ENCODE measurements at regions not wholly inside any gene's neighbourhood (a gene's known extent, or its start where the extent isn't known, plus 50 kb on each side); places are given as distances from the start of the nearest gene placed in this dataset.

DNA sequence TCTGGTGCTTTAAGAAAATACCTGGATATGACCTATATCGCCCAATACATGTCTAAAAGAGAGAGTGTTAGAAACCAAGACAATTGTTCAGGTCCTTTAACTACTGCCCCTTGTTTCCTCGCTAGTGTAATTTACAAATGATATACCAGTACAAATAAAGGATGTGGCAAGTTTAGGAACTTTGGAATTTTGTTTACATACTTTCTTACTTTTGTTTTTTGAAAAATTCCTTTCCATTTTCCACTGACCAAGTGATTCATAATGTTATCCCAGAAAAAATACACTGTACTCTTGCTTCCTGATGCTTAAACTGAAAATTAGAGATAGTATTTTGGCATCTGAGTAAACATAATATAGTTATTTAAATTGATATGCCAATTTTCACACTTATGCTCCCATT lies 96.8 kb upstream of the CSNK1A1L start:
- Mint-ChIP-seq H3K27me3 (no peaks in the 10 kb centered on the region), H3K36me3 (no peaks in the 10 kb centered on the region), H3K27ac (no peak overlapping the region), H3K9me3 (peaks cover 0 to 5% (median 0%) of the 10 kb centered on the region in 7 donors), H3K4me3 (no peak overlapping the region), H3K4me1 (no peaks in the 10 kb centered on the region)
- Histone ChIP-seq H3K36me3 (ENCODE audit: control insufficient read depth, insufficient read depth, low read length) (no peaks in the 10 kb centered on the region), H3K27ac (ENCODE audit: insufficient read depth, low read length, poor library complexity, severe bottlenecking) (no peak overlapping the region), H3K4me3 (ENCODE audit: low read depth, low read length) (no peak overlapping the region), H3K27me3 (ENCODE audit: control insufficient read depth, insufficient read depth, low read length) (no peaks in the 10 kb centered on the region), H3K9me3 (ENCODE audit: control insufficient read depth in 2 of 2, low read length in 2 of 2) (no peaks in the 10 kb centered on the region), H3K4me1 (ENCODE audit: control insufficient read depth, insufficient read depth, low read length, poor library complexity, severe bottlenecking) (no peaks in the 10 kb centered on the region)
- DNase-seq (no peak), ATAC-seq (ENCODE audit: low read depth in 2 of 2) (no peak)

DNA sequence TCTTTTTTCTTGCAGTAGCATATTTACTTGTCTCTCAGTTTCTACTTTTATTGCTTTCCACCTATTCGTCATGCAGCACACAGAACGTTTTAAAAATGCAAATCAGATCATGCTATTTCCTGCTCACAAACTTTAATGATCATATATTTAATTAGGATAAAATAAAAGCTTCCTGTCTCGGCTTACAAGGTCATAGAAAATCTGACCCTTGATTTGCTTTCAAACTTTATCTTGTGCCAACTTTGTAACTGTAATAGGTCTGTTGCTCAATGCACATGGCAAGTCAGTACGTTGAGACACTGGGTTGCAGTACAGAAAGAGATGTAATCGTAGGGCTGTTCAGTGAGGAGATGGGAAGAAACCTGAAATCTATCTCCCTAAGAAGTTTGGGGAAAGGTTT lies 95.6 kb upstream of the CSNK1A1L start:
- Mint-ChIP-seq H3K27ac (no peak overlapping the region), H3K36me3 (no peaks in the 10 kb centered on the region), H3K27me3 (no peaks in the 10 kb centered on the region), H3K9me3 (peaks cover 0 to 5% (median 0%) of the 10 kb centered on the region in 7 donors), H3K4me3 (no peak overlapping the region), H3K4me1 (no peaks in the 10 kb centered on the region)
- ATAC-seq (ENCODE audit: low read depth in 2 of 2) (no peak), DNase-seq (no peak)
- H3K4me1 ChIP-seq (ENCODE audit: control insufficient read depth, insufficient read depth, low read length, poor library complexity, severe bottlenecking), result no peaks in the 10 kb centered on the region
- H3K27ac ChIP-seq (ENCODE audit: insufficient read depth, low read length, poor library complexity, severe bottlenecking), result no peak overlapping the region
- H3K36me3 ChIP-seq (ENCODE audit: control insufficient read depth, insufficient read depth, low read length), result no peaks in the 10 kb centered on the region
- H3K4me3 ChIP-seq (ENCODE audit: low read depth, low read length), result no peak overlapping the region
- no peaks in the 10 kb centered on the region for H3K9me3 ChIP-seq (ENCODE audit: control insufficient read depth in 2 of 2, low read length in 2 of 2)
- no peaks in the 10 kb centered on the region for H3K27me3 ChIP-seq (ENCODE audit: control insufficient read depth, insufficient read depth, low read length)

DNA sequence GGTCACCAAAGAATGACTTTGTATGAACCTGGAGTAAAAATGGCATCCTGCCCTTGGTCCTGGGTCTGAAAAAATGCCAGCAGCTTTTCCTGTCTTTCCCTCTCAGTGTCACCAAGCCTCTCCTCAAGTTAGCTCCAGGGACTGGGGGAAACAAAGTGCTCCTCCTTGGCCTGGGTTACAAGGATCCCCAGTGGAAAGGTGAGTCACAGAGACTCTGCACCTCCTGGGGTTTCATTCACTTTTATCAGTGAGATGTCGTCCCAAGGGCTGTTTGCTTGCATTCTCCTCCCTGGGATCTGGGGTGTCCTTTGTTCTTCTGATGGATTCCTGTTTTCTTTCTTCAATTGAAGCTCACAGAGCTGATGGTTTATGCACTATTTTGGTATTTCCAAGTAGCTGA lies 93.2 kb upstream of the CSNK1A1L start:
- no peak overlapping the region for H3K4me3 ChIP-seq (ENCODE audit: low read depth, low read length)
- Mint-ChIP-seq H3K9me3 (peaks cover 0 to 5% (median 0%) of the 10 kb centered on the region in 7 donors), H3K4me1 (no peaks in the 10 kb centered on the region), H3K27ac (no peak overlapping the region), H3K36me3 (no peaks in the 10 kb centered on the region), H3K27me3 (no peaks in the 10 kb centered on the region), H3K4me3 (no peak overlapping the region)
- ATAC-seq (ENCODE audit: low read depth in 2 of 2) (no peak), DNase-seq (no peak)
- no peaks in the 10 kb centered on the region for H3K4me1 ChIP-seq (ENCODE audit: control insufficient read depth, insufficient read depth, low read length, poor library complexity, severe bottlenecking)
- no peaks in the 10 kb centered on the region for H3K27me3 ChIP-seq (ENCODE audit: control insufficient read depth, insufficient read depth, low read length)
- no peaks in the 10 kb centered on the region for H3K9me3 ChIP-seq (ENCODE audit: control insufficient read depth in 2 of 2, low read length in 2 of 2)
- no peak overlapping the region for H3K27ac ChIP-seq (ENCODE audit: insufficient read depth, low read length, poor library complexity, severe bottlenecking)
- no peaks in the 10 kb centered on the region for H3K36me3 ChIP-seq (ENCODE audit: control insufficient read depth, insufficient read depth, low read length)

DNA sequence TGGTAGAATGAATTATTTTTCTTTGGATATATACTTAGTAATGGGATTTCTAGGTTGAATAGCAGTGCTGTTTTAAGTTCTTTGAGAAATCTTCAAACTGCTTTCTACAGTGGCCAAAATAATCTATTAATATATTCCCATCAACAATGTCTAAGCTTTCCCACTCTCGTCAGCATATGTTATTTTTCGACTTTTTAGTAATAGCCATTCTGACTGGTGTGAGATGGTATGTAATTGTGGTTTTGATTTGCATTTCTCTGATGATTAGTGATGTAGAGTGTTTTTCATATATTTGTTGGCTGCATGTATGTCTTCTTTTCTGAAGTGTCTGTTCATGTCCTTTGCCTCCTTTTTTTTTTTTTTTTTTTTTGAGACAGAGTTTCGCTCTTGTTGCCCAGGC lies 90.2 kb upstream of the CSNK1A1L start:
- Histone ChIP-seq H3K9me3 (ENCODE audit: control insufficient read depth in 2 of 2, low read length in 2 of 2) (no peaks in the 10 kb centered on the region), H3K4me1 (ENCODE audit: control insufficient read depth, insufficient read depth, low read length, poor library complexity, severe bottlenecking) (no peaks in the 10 kb centered on the region), H3K27me3 (ENCODE audit: control insufficient read depth, insufficient read depth, low read length) (no peaks in the 10 kb centered on the region), H3K36me3 (ENCODE audit: control insufficient read depth, insufficient read depth, low read length) (no peaks in the 10 kb centered on the region), H3K27ac (ENCODE audit: insufficient read depth, low read length, poor library complexity, severe bottlenecking) (no peak overlapping the region), H3K4me3 (ENCODE audit: low read depth, low read length) (no peak overlapping the region)
- H3K27ac Mint-ChIP-seq, result no peak overlapping the region
- no peaks in the 10 kb centered on the region for H3K36me3 Mint-ChIP-seq
- no peak for DNase-seq
- H3K4me3 Mint-ChIP-seq, result no peak overlapping the region
- H3K4me1 Mint-ChIP-seq, result no peaks in the 10 kb centered on the region
- no peaks in the 10 kb centered on the region for H3K27me3 Mint-ChIP-seq
- ATAC-seq (ENCODE audit: low read depth in 2 of 2), result no peak
- H3K9me3 Mint-ChIP-seq, result peaks cover 0 to 3% (median 0%) of the 10 kb centered on the region in 7 donors

DNA sequence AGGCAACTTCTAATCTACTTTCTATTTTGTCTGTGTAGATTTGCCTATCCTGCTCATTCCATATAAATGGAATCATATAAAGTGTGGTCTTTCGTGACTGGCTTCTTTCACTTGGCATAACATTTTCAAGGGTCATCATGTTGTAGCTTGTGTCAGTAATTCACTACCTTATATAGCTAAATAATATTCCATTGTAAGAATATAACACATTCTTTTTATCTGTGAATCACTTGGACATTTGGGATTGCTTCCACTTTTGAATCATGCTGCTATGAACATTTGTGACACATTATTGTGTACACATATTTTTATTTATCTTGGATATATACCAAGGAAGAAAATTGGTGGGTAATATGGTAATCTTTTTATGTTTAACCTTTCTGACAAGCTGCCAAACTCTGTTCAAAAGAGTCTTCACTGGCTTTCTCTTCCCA lies 89.0 kb upstream of the CSNK1A1L start:
- H3K4me3 ChIP-seq (ENCODE audit: low read depth, low read length), result no peak overlapping the region
- no peaks in the 10 kb centered on the region for H3K4me1 ChIP-seq (ENCODE audit: control insufficient read depth, insufficient read depth, low read length, poor library complexity, severe bottlenecking)
- H3K9me3 ChIP-seq (ENCODE audit: control insufficient read depth in 2 of 2, low read length in 2 of 2), result no peaks in the 10 kb centered on the region
- Mint-ChIP-seq H3K36me3 (no peaks in the 10 kb centered on the region), H3K9me3 (peaks cover 0 to 7% (median 1%) of the 10 kb centered on the region in 7 donors), H3K4me3 (no peak overlapping the region), H3K27me3 (no peaks in the 10 kb centered on the region), H3K4me1 (no peaks in the 10 kb centered on the region), H3K27ac (no peak overlapping the region)
- H3K36me3 ChIP-seq (ENCODE audit: control insufficient read depth, insufficient read depth, low read length), result no peaks in the 10 kb centered on the region
- no peaks in the 10 kb centered on the region for H3K27me3 ChIP-seq (ENCODE audit: control insufficient read depth, insufficient read depth, low read length)
- no peak overlapping the region for H3K27ac ChIP-seq (ENCODE audit: insufficient read depth, low read length, poor library complexity, severe bottlenecking)
- ATAC-seq (ENCODE audit: low read depth in 2 of 2) (no peak), DNase-seq (no peak)

DNA sequence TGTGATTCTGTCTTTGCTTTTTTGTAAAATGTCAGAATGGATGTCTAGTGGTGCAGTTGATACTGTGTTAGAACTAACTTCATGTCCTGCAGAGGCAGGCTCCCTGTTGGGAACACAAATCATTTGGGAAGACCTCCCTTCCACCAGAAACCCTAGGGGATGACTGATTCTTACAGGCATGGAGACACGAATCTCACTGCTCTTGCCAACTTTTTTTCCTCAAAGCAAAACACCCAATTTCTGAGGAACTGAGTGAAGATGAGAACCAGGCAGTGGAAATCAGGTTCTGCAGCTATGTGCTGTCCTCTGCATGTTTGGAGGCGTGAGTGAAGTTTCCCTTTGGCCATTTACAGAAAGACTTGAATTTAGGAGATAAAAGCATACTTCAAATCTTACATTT lies 87.5 kb upstream of the CSNK1A1L start:
- Histone ChIP-seq H3K27me3 (ENCODE audit: control insufficient read depth, insufficient read depth, low read length) (no peaks in the 10 kb centered on the region), H3K27ac (ENCODE audit: insufficient read depth, low read length, poor library complexity, severe bottlenecking) (no peak overlapping the region), H3K4me3 (ENCODE audit: low read depth, low read length) (no peak overlapping the region), H3K4me1 (ENCODE audit: control insufficient read depth, insufficient read depth, low read length, poor library complexity, severe bottlenecking) (no peaks in the 10 kb centered on the region), H3K36me3 (ENCODE audit: control insufficient read depth, insufficient read depth, low read length) (no peaks in the 10 kb centered on the region), H3K9me3 (ENCODE audit: control insufficient read depth in 2 of 2, low read length in 2 of 2) (no peaks in the 10 kb centered on the region)
- H3K36me3 Mint-ChIP-seq, result no peaks in the 10 kb centered on the region
- ATAC-seq (ENCODE audit: low read depth in 2 of 2) (no peak), DNase-seq (no peak)
- H3K9me3 Mint-ChIP-seq, result peaks cover 0 to 9% (median 3%) of the 10 kb centered on the region in 7 donors
- no peak overlapping the region for H3K27ac Mint-ChIP-seq
- H3K4me3 Mint-ChIP-seq, result no peak overlapping the region
- no peaks in the 10 kb centered on the region for H3K4me1 Mint-ChIP-seq
- no peaks in the 10 kb centered on the region for H3K27me3 Mint-ChIP-seq

DNA sequence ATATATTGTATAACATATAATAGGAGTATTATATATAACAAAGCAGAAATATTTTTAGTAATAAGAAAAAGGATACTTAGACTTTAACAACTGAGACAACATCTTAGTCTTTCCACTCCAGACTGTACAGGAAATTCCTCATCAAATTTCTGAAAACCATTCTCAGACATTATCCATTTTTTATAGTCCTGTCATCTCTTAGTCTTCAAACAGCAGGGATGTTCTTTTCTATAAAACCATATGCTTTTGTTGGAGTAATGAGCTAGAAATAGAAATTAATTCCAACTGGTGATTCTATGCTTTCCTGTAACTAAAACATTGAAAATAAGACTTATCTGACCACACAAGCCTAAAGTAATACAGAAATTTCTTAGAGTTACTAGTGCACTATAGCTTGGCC lies 82.2 kb upstream of the CSNK1A1L start:
- H3K9me3 Mint-ChIP-seq, result peaks cover 0 to 12% (median 4%) of the 10 kb centered on the region in 7 donors
- no peaks in the 10 kb centered on the region for H3K36me3 ChIP-seq (ENCODE audit: control insufficient read depth, insufficient read depth, low read length)
- H3K4me1 Mint-ChIP-seq, result no peaks in the 10 kb centered on the region
- no peak overlapping the region for H3K27ac Mint-ChIP-seq
- H3K4me3 Mint-ChIP-seq, result no peak overlapping the region
- no peak overlapping the region for H3K27ac ChIP-seq (ENCODE audit: insufficient read depth, low read length, poor library complexity, severe bottlenecking)
- no peaks in the 10 kb centered on the region for H3K9me3 ChIP-seq (ENCODE audit: control insufficient read depth in 2 of 2, low read length in 2 of 2)
- H3K27me3 Mint-ChIP-seq, result peaks cover 5% of the 10 kb centered on the region
- no peaks in the 10 kb centered on the region for H3K27me3 ChIP-seq (ENCODE audit: control insufficient read depth, insufficient read depth, low read length)
- DNase-seq (no peak), ATAC-seq (ENCODE audit: low read depth in 2 of 2) (no peak)
- H3K36me3 Mint-ChIP-seq, result no peaks in the 10 kb centered on the region
- H3K4me3 ChIP-seq (ENCODE audit: low read depth, low read length), result no peak overlapping the region
- H3K4me1 ChIP-seq (ENCODE audit: control insufficient read depth, insufficient read depth, low read length, poor library complexity, severe bottlenecking), result no peaks in the 10 kb centered on the region

DNA sequence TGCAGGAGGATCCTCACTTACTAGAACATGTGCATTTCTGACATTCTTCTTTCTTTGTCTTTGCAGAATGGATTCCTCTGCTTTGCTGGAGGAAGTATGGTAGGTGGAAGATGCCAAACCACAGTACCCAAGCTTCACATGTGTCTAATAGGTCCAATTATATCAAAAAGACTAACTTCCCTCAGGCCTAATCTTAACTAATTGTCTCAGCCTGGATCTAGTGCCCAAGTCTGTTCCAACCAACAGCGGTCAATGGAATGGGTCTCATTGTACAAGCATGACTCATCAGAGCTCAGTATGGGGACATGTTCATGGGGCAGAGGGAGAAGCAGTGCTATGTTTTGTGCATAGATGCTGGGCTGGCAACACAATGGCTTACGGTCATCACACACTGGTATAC lies 81.6 kb upstream of the CSNK1A1L start:
- no peak overlapping the region for H3K4me3 ChIP-seq (ENCODE audit: low read depth, low read length)
- Mint-ChIP-seq H3K27ac (no peak overlapping the region), H3K36me3 (no peaks in the 10 kb centered on the region), H3K27me3 (peaks cover 5% of the 10 kb centered on the region), H3K4me1 (no peaks in the 10 kb centered on the region), H3K9me3 (peaks cover 0 to 12% (median 4%) of the 10 kb centered on the region in 7 donors), H3K4me3 (no peak overlapping the region)
- no peak for ATAC-seq (ENCODE audit: low read depth in 2 of 2)
- DNase-seq, result no peak
- no peaks in the 10 kb centered on the region for H3K4me1 ChIP-seq (ENCODE audit: control insufficient read depth, insufficient read depth, low read length, poor library complexity, severe bottlenecking)
- H3K9me3 ChIP-seq (ENCODE audit: control insufficient read depth in 2 of 2, low read length in 2 of 2), result no peaks in the 10 kb centered on the region
- H3K27ac ChIP-seq (ENCODE audit: insufficient read depth, low read length, poor library complexity, severe bottlenecking), result no peak overlapping the region
- H3K27me3 ChIP-seq (ENCODE audit: control insufficient read depth, insufficient read depth, low read length), result no peaks in the 10 kb centered on the region
- H3K36me3 ChIP-seq (ENCODE audit: control insufficient read depth, insufficient read depth, low read length), result no peaks in the 10 kb centered on the region

All from CD4-positive, CD25-positive, alpha-beta regulatory T cell (primary cell).